H1 (cell line): ENCODE measurements at regions not wholly inside any gene's neighbourhood (a gene's known extent, or its start where the extent isn't known, plus 50 kb on each side); places are given as distances from the start of the nearest gene placed in this dataset.

Source experiments
- CTCF ChIA-PET: fragments of 300-600 bp; sonication (Branson Sonifier 250); formaldehyde crosslinking; loops from one replicate; lab custom pipeline; 2021; ENCODE audit not compliant: partially characterized antibody; lab: Charles Lee
- POLR2A ChIA-PET: fragments of 300-600 bp; sonication (Branson Sonifier 250); formaldehyde crosslinking; loops from one replicate; lab custom pipeline; 2021; ENCODE audit warnings: inconsistent platforms; ENCODE audit not compliant: partially characterized antibody; lab: Charles Lee
- DNase-seq, 2 experiments: peaks; one replicate each; pipeline versions ENCODE4 v3.0.0 to v3.0.0-alpha.2; 2010 to 2022; ENCODE audit warnings: low spot score in 2 of 2, low read depth in 1 of 2, mixed read lengths in 1 of 2
- FAIRE-seq: peaks from 2 replicates; lab custom pipeline; 2011; peaks lifted over from hg19 to GRCh38; lab: Jason Lieb, UNC
- H2AFZ ChIP-seq: 2 replicates; pipeline ENCODE4 v1.8.1; 2012; ENCODE audit warnings: low read length, inconsistent platforms
- H2AK5ac ChIP-seq: 2 replicates; pipeline ENCODE4 v1.6.1; 2013; ENCODE audit warnings: low read depth, low read length
- H2BK120ac ChIP-seq: replicated peaks from 2 replicates; pipeline ENCODE3; 2013; ENCODE audit warnings: low read depth, low read length, inconsistent platforms
- H2BK12ac ChIP-seq: 2 replicates; pipeline ENCODE4 v1.6.1; 2013; ENCODE audit warnings: low read depth, low read length
- H2BK15ac ChIP-seq: 2 replicates; pipeline ENCODE4 v1.6.1; 2013; ENCODE audit warnings: low read length
- H2BK20ac ChIP-seq: 2 replicates; pipeline ENCODE4 v1.6.1; 2013; ENCODE audit warnings: low read length
- H2BK5ac ChIP-seq: 2 replicates; pipeline ENCODE4 v1.6.1; 2013; ENCODE audit warnings: low read depth, low read length
- H3K14ac ChIP-seq: 2 replicates; pipeline ENCODE4 v1.6.1; 2013; ENCODE audit warnings: inconsistent platforms; ENCODE audit not compliant: insufficient read length
- H3K18ac ChIP-seq: 2 replicates; pipeline ENCODE4 v1.6.1; 2013; ENCODE audit warnings: low read length; ENCODE audit errors: extremely low read depth
- H3K23ac ChIP-seq: 2 replicates; pipeline ENCODE4 v1.6.1; 2013; ENCODE audit warnings: inconsistent platforms; ENCODE audit not compliant: insufficient read length
- H3K23me2 ChIP-seq: 2 replicates; pipeline ENCODE4 v1.6.1; 2013; ENCODE audit warnings: low read depth, low read length
- H3K27ac ChIP-seq: 2 replicates; pipeline ENCODE4 v1.6.1; 2011; ENCODE audit warnings: low read depth, low read length, inconsistent platforms
- H3K27me3 ChIP-seq, 4 experiments: replicated peaks in 1 of 4; 1 replicate in 1 of 4; 2 replicates in 3 of 4; pipeline versions ENCODE4 v1.6.1 to v1.8.1; 2011 to 2013; ENCODE audit warnings: low read length in 3 of 4, mild to moderate bottlenecking in 3 of 4, inconsistent platforms in 2 of 4, mixed read lengths in 2 of 4, moderate library complexity in 1 of 4; ENCODE audit not compliant: control insufficient read depth in 3 of 4, insufficient read depth in 3 of 4; ENCODE audit errors: extremely low read depth in 1 of 4
- H3K36me3 ChIP-seq, 4 experiments: 2 replicates each; pipeline versions ENCODE4 v1.6.1 to v1.8.1; 2011 to 2013; ENCODE audit warnings: mild to moderate bottlenecking in 4 of 4, low read length in 3 of 4, moderate library complexity in 2 of 4, control low read depth in 1 of 4, inconsistent platforms in 1 of 4; ENCODE audit not compliant: insufficient read depth in 4 of 4, control insufficient read depth in 2 of 4
- H3K4ac ChIP-seq: replicated peaks from 2 replicates; pipeline ENCODE3; 2013; ENCODE audit warnings: low read length, low read depth, mixed read lengths, inconsistent platforms; ENCODE audit not compliant: insufficient read length
- H3K4me1 ChIP-seq, 4 experiments: replicated peaks in 1 of 4; 1 replicate in 1 of 4; 2 replicates in 3 of 4; pipeline versions ENCODE4 v1.6.1 to v1.8.1; 2011 to 2013; ENCODE audit warnings: low read length in 3 of 4, inconsistent platforms in 2 of 4, mixed read lengths in 1 of 4; ENCODE audit not compliant: insufficient read depth in 4 of 4, control insufficient read depth in 3 of 4
- H3K4me2 ChIP-seq, 2 experiments: 2 replicates each; pipeline versions ENCODE4 v1.6.1 to v1.8.1; 2011 to 2013; ENCODE audit warnings: low read depth in 2 of 2, low read length in 2 of 2, control low read depth in 1 of 2, inconsistent platforms in 1 of 2, mild to moderate bottlenecking in 1 of 2; ENCODE audit not compliant: insufficient read depth in 1 of 2
- H3K4me3 ChIP-seq, 4 experiments: fragments of 200-600, 300-600 bp in 1 of 4; sonication (generic), shearing (Covaris generic), sonication (Bioruptor Twin) in 1 of 4; 2 replicates each; pipeline versions ENCODE4 v1.5.1 to v1.8.1; 2011 to 2016; ENCODE audit warnings: low read length in 4 of 4, low read depth in 3 of 4, control low read depth in 2 of 4, inconsistent platforms in 2 of 4, mild to moderate bottlenecking in 2 of 4, mixed read lengths in 1 of 4, moderate library complexity in 1 of 4; ENCODE audit not compliant: insufficient read depth in 2 of 4; ENCODE audit errors: extremely low read depth in 1 of 4
- H3K56ac ChIP-seq: replicated peaks from 2 replicates; pipeline ENCODE3; 2013; ENCODE audit warnings: low read depth, mild to moderate bottlenecking, mixed read lengths, low read length, inconsistent platforms; ENCODE audit not compliant: insufficient read length
- H3K79me1 ChIP-seq: 2 replicates; pipeline ENCODE4 v1.6.1; 2013; ENCODE audit warnings: low read depth, low read length, control low read depth
- H3K79me2 ChIP-seq, 2 experiments: 2 replicates each; pipeline versions ENCODE4 v1.6.1 to v1.8.1; 2012 to 2013; ENCODE audit warnings: low read length in 2 of 2, mild to moderate bottlenecking in 2 of 2, inconsistent platforms in 1 of 2; ENCODE audit not compliant: insufficient read depth in 2 of 2, control insufficient read depth in 1 of 2
- H3K9ac ChIP-seq, 4 experiments: replicated peaks in 1 of 4; 1 replicate in 1 of 4; 2 replicates in 3 of 4; pipeline versions ENCODE4 v1.6.1 to v1.8.1; 2011 to 2013; ENCODE audit warnings: low read depth in 3 of 4, low read length in 3 of 4, control low read depth in 2 of 4, mild to moderate bottlenecking in 2 of 4, moderate library complexity in 2 of 4, inconsistent platforms in 1 of 4; ENCODE audit errors: extremely low read depth in 1 of 4
- H3K9me3 ChIP-seq, 2 experiments: 2 replicates each; pipeline versions ENCODE4 v1.6.1 to v1.8.1; 2012 to 2013; ENCODE audit warnings: mild to moderate bottlenecking in 2 of 2, moderate library complexity in 2 of 2, control low read depth in 1 of 2, inconsistent platforms in 1 of 2, low read depth in 1 of 2, low read length in 1 of 2, mixed read lengths in 1 of 2; ENCODE audit not compliant: insufficient read depth in 2 of 2
- H4K20me1 ChIP-seq, 2 experiments: replicated peaks in 1 of 2; 2 replicates each; pipeline versions ENCODE3 to v1.8.1; 2011 to 2013; ENCODE audit warnings: inconsistent platforms in 2 of 2, low read length in 2 of 2, mild to moderate bottlenecking in 1 of 2; ENCODE audit not compliant: insufficient read depth in 2 of 2, control insufficient read depth in 1 of 2
- H4K5ac ChIP-seq: 2 replicates; pipeline ENCODE4 v1.6.1; 2013; ENCODE audit warnings: low read length, low read depth, mixed read lengths, inconsistent platforms; ENCODE audit not compliant: insufficient read length
- H4K8ac ChIP-seq: 2 replicates; pipeline ENCODE4 v1.8.0; 2013; ENCODE audit warnings: mild to moderate bottlenecking, moderate library complexity, low read length, inconsistent platforms; ENCODE audit not compliant: insufficient read depth; ENCODE audit errors: extremely low read depth
- H4K91ac ChIP-seq: replicated peaks from 2 replicates; pipeline ENCODE3; 2013; ENCODE audit warnings: low read length, mixed read lengths, inconsistent platforms; ENCODE audit not compliant: insufficient read length
- ATF2 ChIP-seq: IDR thresholded peaks from 2 replicates; pipeline ENCODE4 v1.6.1; 2012; ENCODE audit warnings: low read length, inconsistent platforms
- ATF3 ChIP-seq: IDR thresholded peaks from 2 replicates; pipeline ENCODE4 v1.6.1; 2011; ENCODE audit warnings: low read depth, mild to moderate bottlenecking, low read length; ENCODE audit not compliant: insufficient read depth
- BRCA1 ChIP-seq: IDR thresholded peaks from 2 replicates; pipeline ENCODE4 v1.6.1; 2012; ENCODE audit warnings: low read depth, low read length, improper control_type of control experiment
- CBX5 ChIP-seq: fragments of 300-800, 300-1000 bp; sonication (generic); IDR thresholded peaks from 2 replicates; pipeline ENCODE4 v1.7.1; 2016; ENCODE audit warnings: antibody characterized with exemption, low read length, low read depth
- EGR1 ChIP-seq: IDR thresholded peaks from 2 replicates; pipeline ENCODE4 v1.6.1; 2011; ENCODE audit warnings: low read depth, low read length, borderline replicate concordance
- GABPA ChIP-seq: IDR thresholded peaks from 2 replicates; pipeline ENCODE4 v1.6.1; 2011; ENCODE audit warnings: mild to moderate bottlenecking, low read length, moderate library complexity, borderline replicate concordance; ENCODE audit not compliant: insufficient read depth
- MAFK ChIP-seq: IDR thresholded peaks from 2 replicates; pipeline ENCODE4 v1.6.1; 2012; ENCODE audit warnings: low read depth, mild to moderate bottlenecking, improper control_type of control experiment, low read length
- POLR2AphosphoS5 ChIP-seq: IDR thresholded peaks from 2 replicates; pipeline ENCODE4 v1.6.1; 2011; ENCODE audit warnings: low read depth, low read length
- SIN3A ChIP-seq, 2 experiments: IDR thresholded peaks in 1 of 2; conservative IDR thresholded peaks in 1 of 2; 2 replicates each; pipeline ENCODE4 v1.6.1; 2011 to 2012; ENCODE audit warnings: low read length in 2 of 2, improper control_type of control experiment in 1 of 2, low read depth in 1 of 2, mild to moderate bottlenecking in 1 of 2
- SIX5 ChIP-seq: IDR thresholded peaks from 2 replicates; pipeline ENCODE4 v1.6.1; 2011; ENCODE audit warnings: mild to moderate bottlenecking, low read depth, low read length
- TCF12 ChIP-seq: IDR thresholded peaks from 2 replicates; pipeline ENCODE4 v1.6.1; 2011; ENCODE audit warnings: low read depth, mild to moderate bottlenecking, low read length
- TEAD4 ChIP-seq: IDR thresholded peaks from 2 replicates; pipeline ENCODE4 v1.6.1; 2012; ENCODE audit warnings: low read depth, low read length, inconsistent platforms, mixed read lengths
- WGBS, 2 experiments: shearing (Covaris generic) in 1 of 2; methylation state at CpG; one replicate each; pipeline versions ENCODE4 v1.1.6 to v1.1.7; 2013 to 2015; ENCODE audit warnings: low lambda C conversion rate in 2 of 2, mixed read lengths in 2 of 2, inconsistent platforms in 1 of 2, low coverage in 1 of 2, missing lambda C conversion rate in 1 of 2; ENCODE audit not compliant: insufficient replicate concordance in 2 of 2, insufficient coverage in 1 of 2, insufficient read length in 1 of 2; ENCODE audit errors: extremely low coverage in 1 of 2, missing lambda C conversion rate in 1 of 2; 5-methylcytosine and 5-hydroxymethylcytosine counted together

DNA sequence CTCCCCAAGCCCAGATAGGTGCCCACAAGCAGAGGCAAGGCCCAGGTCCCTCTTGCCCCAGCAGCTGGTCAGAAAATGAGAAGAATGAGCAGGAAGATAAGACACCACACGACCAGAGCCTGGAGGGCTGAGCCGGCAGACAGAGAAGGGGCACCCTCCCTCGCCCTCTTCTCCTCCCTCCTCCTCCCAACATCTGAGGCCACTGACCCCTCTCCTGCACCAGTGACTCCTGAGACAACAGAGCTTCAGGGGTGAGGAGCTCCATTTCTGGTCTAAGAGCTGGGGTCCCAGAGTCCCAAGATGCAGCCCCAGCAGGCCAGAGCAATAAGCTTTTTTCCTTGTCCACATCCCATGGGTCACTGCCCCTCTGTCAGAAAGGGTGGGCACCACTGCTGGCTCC is 159.2 kb downstream of the TRIM29 start:
- no peak overlapping the region for H4K8ac ChIP-seq
- H4K5ac ChIP-seq, result no peak overlapping the region
- H3K27ac ChIP-seq, result no peak overlapping the region
- no peak overlapping the region for H3K23ac ChIP-seq
- no peak overlapping the region for H3K9ac ChIP-seq
- no peak overlapping the region for H2BK120ac ChIP-seq
- POLR2A ChIA-PET, result no interaction called here
- no peaks in the 10 kb centered on the region for H3K36me3 ChIP-seq
- CTCF ChIA-PET, result interaction anchor here (1.0 to 2.2 kb wide), 7 partner anchors 10 to 130 kb away, joined by 3 to 11 read pairs (median 4); no protein-coding TSS in a partner anchor
- no peaks in the 10 kb centered on the region; a peak in 2 of 7 replicates for H3K27me3 ChIP-seq
- H2BK20ac ChIP-seq, result no peak overlapping the region
- FAIRE-seq (no peak), DNase-seq (no peak)
- H3K79me1 ChIP-seq, result no peaks in the 10 kb centered on the region
- H3K4me2 ChIP-seq, result no peak overlapping the region
- no peak overlapping the region for H2BK5ac ChIP-seq
- H3K79me2 ChIP-seq, result no peaks in the 10 kb centered on the region
- no peak overlapping the region for H3K56ac ChIP-seq
- no peak overlapping the region for H3K18ac ChIP-seq
- H3K23me2 ChIP-seq, result no peaks in the 10 kb centered on the region
- TF ChIP-seq ATF3 (no peak), POLR2AphosphoS5 (no peak), TEAD4 (no peak), EGR1 (no peak), BRCA1 (no peak), MAFK (no peak), SIN3A (conservative IDR thresholded peaks at IDR 0.05 in 1 of 2, IDR thresholded peaks at IDR 0.05 in 1 of 2; ENCODE audit: low read depth in 1 of 2, low read length in 2 of 2) (no peak), GABPA (no peak), CBX5 (no peak), ATF2 (no peak), TCF12 (no peak), SIX5 (no peak)
- H3K4ac ChIP-seq, result no peak overlapping the region
- no peak overlapping the region for H2AFZ ChIP-seq
- 0 out of 2 replicates have a peak overlapping the region, but pooled peaks have one; percentile 9 for H2BK12ac ChIP-seq
- H4K20me1 ChIP-seq, result no peaks in the 10 kb centered on the region
- no peaks in the 10 kb centered on the region for H3K9me3 ChIP-seq
- no peak overlapping the region for H2BK15ac ChIP-seq
- WGBS, 2 experiments, result 79% methylated on average over 3 of the region's 3 CpGs; no CpG with 5 or more reads in 1 of the 2 experiments
- no peak overlapping the region for H3K14ac ChIP-seq
- H3K4me1 ChIP-seq, result peaks cover 2 to 16% (median 9%) of the 10 kb centered on the region in 4 experiments; a peak in 5 of 7 replicates
- H3K4me3 ChIP-seq, result no peak overlapping the region
- no peak overlapping the region for H4K91ac ChIP-seq
- H2AK5ac ChIP-seq, result no peak overlapping the region
